ENCODE measurements at regions not wholly inside any gene's neighbourhood (a gene's known extent, or its start where the extent isn't known, plus 50 kb on each side); places are given as distances from the start of the nearest gene placed in this dataset.

DNA sequence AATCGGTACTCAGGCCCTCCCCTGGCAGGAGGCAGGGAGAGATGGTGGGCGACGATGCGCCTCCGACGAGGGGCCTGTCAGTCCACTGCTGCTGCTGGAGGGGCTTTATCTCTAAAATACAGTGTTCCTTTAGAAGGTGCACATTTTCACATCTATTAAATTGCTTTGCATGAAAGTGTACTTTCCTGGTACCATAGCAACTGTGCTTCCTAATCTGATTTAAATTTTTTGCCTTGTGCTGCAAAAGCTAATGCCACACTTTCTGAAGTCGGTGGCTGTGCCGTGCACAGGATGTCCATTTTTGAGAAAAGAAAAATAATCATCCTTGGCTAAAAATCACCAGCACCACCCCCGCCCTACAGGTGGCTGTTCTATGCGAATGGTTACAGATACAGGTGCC, 262.0 kb upstream of the CDH4 start:
- TF ChIP-seq, protein P1, sequence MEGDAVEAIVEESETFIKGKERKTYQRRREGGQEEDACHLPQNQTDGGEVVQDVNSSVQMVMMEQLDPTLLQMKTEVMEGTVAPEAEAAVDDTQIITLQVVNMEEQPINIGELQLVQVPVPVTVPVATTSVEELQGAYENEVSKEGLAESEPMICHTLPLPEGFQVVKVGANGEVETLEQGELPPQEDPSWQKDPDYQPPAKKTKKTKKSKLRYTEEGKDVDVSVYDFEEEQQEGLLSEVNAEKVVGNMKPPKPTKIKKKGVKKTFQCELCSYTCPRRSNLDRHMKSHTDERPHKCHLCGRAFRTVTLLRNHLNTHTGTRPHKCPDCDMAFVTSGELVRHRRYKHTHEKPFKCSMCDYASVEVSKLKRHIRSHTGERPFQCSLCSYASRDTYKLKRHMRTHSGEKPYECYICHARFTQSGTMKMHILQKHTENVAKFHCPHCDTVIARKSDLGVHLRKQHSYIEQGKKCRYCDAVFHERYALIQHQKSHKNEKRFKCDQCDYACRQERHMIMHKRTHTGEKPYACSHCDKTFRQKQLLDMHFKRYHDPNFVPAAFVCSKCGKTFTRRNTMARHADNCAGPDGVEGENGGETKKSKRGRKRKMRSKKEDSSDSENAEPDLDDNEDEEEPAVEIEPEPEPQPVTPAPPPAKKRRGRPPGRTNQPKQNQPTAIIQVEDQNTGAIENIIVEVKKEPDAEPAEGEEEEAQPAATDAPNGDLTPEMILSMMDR (tag by site-specific recombination; IDR thresholded peaks at IDR 0.05), result no peak
- TF ChIP-seq ZNF239 (tag by site-specific recombination; IDR thresholded peaks at IDR 0.05) (no peak), BCL11A (tag by site-specific recombination; IDR thresholded peaks at IDR 0.05; ENCODE audit: low read depth) (no peak), ZNF24 (tag by site-specific recombination; IDR thresholded peaks at IDR 0.05) (no peak)

All from HEK293 (cell line).